PFSK-1 (cell line): ENCODE measurements at regions not wholly inside any gene's neighbourhood (a gene's known extent, or its start where the extent isn't known, plus 50 kb on each side); places are given as distances from the start of the nearest gene placed in this dataset.

Source experiments
- FOXP2 ChIP-seq: optimal IDR thresholded peaks from 2 replicates; pipeline ENCODE3; 2011; ENCODE audit warnings: borderline replicate concordance, control low read depth, inconsistent platforms; ENCODE audit not compliant: insufficient read depth; ENCODE audit errors: extremely low read length, extremely low read depth
- POLR2AphosphoS5 ChIP-seq: IDR thresholded peaks from 2 replicates; pipeline ENCODE4 v1.6.1; 2012; ENCODE audit warnings: low read depth, mild to moderate bottlenecking, control low read depth, low read length, moderate library complexity
- REST ChIP-seq, 2 experiments: IDR thresholded peaks; 2 replicates each; pipeline versions ENCODE4 v1.6.1 to v1.8.0; 2011 to 2012; ENCODE audit warnings: low read depth in 2 of 2, low read length in 2 of 2, control low read depth in 1 of 2, inconsistent platforms in 1 of 2, mild to moderate bottlenecking in 1 of 2, moderate library complexity in 1 of 2; ENCODE audit not compliant: insufficient read depth in 1 of 2
- SIN3A ChIP-seq: IDR thresholded peaks from 2 replicates; pipeline ENCODE4 v1.6.1; 2012; ENCODE audit warnings: mild to moderate bottlenecking, low read length, moderate library complexity, borderline replicate concordance; ENCODE audit not compliant: insufficient read depth
- TAF1 ChIP-seq: IDR thresholded peaks from 2 replicates; pipeline ENCODE4 v1.6.1; 2012; ENCODE audit warnings: low read length, control low read depth, borderline replicate concordance; ENCODE audit not compliant: insufficient read depth

GRCh38 chr4:127000846-127001245 lies 631.9 kb upstream of the INTU start:
- TF ChIP-seq TAF1 (no peak), REST (IDR thresholded peaks at IDR 0.05; ENCODE audit: insufficient read depth in 1 of 2, low read depth in 2 of 2, low read length in 2 of 2) (no peak), FOXP2 (no peak), SIN3A (no peak), POLR2AphosphoS5 (no peak)

GRCh38 chr4:127001933-127002332 lies 630.8 kb upstream of the INTU start:
- TF ChIP-seq FOXP2 (no peak), REST (IDR thresholded peaks at IDR 0.05; ENCODE audit: insufficient read depth in 1 of 2, low read depth in 2 of 2, low read length in 2 of 2) (no peak), TAF1 (no peak), SIN3A (no peak)

- no peak for TF ChIP-seq FOXP2
- TF ChIP-seq SIN3A = no peak
- no peak for TF ChIP-seq REST (IDR thresholded peaks at IDR 0.05; ENCODE audit: insufficient read depth in 1 of 2, low read depth in 2 of 2, low read length in 2 of 2)
- TF ChIP-seq TAF1 = no peak
- TF ChIP-seq POLR2AphosphoS5 = no peak
Observed at GRCh38 chr4:127006446-127006877, 626.3 kb upstream of the INTU start.

GRCh38 chr4:127007305-127007704 lies 625.5 kb upstream of the INTU start:
- TF ChIP-seq SIN3A (no peak), REST (IDR thresholded peaks at IDR 0.05; ENCODE audit: insufficient read depth in 1 of 2, low read depth in 2 of 2, low read length in 2 of 2) (no peak), TAF1 (no peak), FOXP2 (no peak), POLR2AphosphoS5 (no peak)

- TF ChIP-seq SIN3A = no peak
- TF ChIP-seq TAF1 = no peak
- TF ChIP-seq POLR2AphosphoS5 = no peak
- TF ChIP-seq REST (IDR thresholded peaks at IDR 0.05; ENCODE audit: insufficient read depth in 1 of 2, low read depth in 2 of 2, low read length in 2 of 2) = no peak
- no peak for TF ChIP-seq FOXP2
Observed at GRCh38 chr4:127012549-127012948, 620.2 kb upstream of the INTU start.
